ENCODE measurements at regions not wholly inside any gene's neighbourhood (a gene's known extent, or its start where the extent isn't known, plus 50 kb on each side); places are given as distances from the start of the nearest gene placed in this dataset.

DNA sequence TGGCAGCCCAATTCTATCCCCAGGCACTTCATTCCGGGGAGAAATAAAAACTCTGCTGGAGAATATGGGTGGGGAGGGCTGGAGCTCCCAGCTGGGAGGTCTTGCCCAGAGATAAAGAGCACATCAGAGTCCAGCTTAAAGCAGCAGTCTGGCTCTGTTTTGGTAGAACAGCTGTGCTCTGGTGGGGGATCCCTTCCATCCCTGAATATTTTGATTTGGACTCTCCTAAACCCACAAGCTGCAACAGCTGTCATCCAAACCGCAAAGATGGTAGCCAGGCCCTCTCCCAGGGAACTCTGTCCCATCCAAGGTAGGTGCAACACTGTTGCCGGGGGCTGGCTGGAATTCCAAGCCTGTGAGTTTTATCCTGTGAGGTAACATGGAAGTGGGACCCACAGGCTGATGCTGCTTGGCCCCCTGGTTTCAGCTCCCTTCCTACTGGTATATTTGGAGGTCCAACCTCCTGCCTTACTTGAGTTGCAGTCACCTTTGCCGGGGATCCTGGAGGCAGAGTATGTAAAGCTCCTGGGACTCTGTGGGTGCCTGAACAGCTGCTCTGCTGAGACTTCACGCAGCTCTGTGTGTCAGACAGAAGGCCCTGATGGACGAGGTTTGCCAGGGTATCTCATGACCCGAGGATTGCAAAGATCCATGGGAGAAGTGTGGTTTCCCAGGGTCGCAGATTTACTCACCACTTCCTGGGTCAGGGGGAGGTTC lies 203.5 kb upstream of the ITM2A start:
- Histone ChIP-seq H4K20me1 (ENCODE audit: insufficient read depth) (no peaks in the 10 kb centered on the region), H3K36me3 (ENCODE audit: control insufficient read depth in 1 of 2, insufficient read depth in 2 of 2, low read length in 2 of 2) (no peaks in the 10 kb centered on the region), H3K9me3 (ENCODE audit: control insufficient read depth in 1 of 2, insufficient read depth in 1 of 2, low read depth in 1 of 2, low read length in 2 of 2) (no peaks in the 10 kb centered on the region), H3K4me3 (replicated peaks in 1 of 2; ENCODE audit: low read depth in 1 of 2, low read length in 2 of 2) (no peak overlapping the region), H3K9ac (ENCODE audit: low read length) (no peak overlapping the region), H3K79me2 (ENCODE audit: insufficient read depth, low read length) (no peaks in the 10 kb centered on the region), H3K27me3 (ENCODE audit: insufficient read depth, low read length) (no peaks in the 10 kb centered on the region), H3K27ac (ENCODE audit: low read depth, low read length) (no peak overlapping the region), H2AFZ (ENCODE audit: low read depth, low read length, poor library complexity, severe bottlenecking) (no peak overlapping the region), H3K4me1 (ENCODE audit: control insufficient read depth in 1 of 2, insufficient read depth in 2 of 2, low read length in 2 of 2) (no peaks in the 10 kb centered on the region), H3K4me2 (ENCODE audit: low read length) (no peak overlapping the region), H3K9me2 (ENCODE audit: insufficient read depth) (no peaks in the 10 kb centered on the region)
- ChIA-PET POLR2A (no interaction called here), RAD21 (ENCODE audit: low non-redundant PET in 1 of 2, low total read pairs in 2 of 2, uncharacterized antibody in 2 of 2, unreplicated experiment in 2 of 2) (no interaction called here), CTCF (no interaction called here)
- intact Hi-C loops (cut with micrococcal nuclease): no loop called here
- TF ChIP-seq ZNF274 (IDR thresholded peaks at IDR 0.05; ENCODE audit: low read depth, low read length) (no peak), FOSL1 (IDR thresholded peaks at IDR 0.05; ENCODE audit: low read depth) (no peak), TCF7L2 (IDR thresholded peaks at IDR 0.05; ENCODE audit: borderline replicate concordance, extremely low read depth, insufficient read depth, insufficient read length) (no peak), CBX3 (IDR thresholded peaks at IDR 0.05; ENCODE audit: low read depth) (no peak), EZH2phosphoT487 (IDR thresholded peaks at IDR 0.05; ENCODE audit: borderline replicate concordance) (no peak), SRF (IDR thresholded peaks at IDR 0.05; ENCODE audit: low read depth) (no peak), YY1 (IDR thresholded peaks at IDR 0.05; ENCODE audit: extremely low read depth, insufficient replicate concordance, low read depth, low read length) (no peak), EZH2 (IDR thresholded peaks at IDR 0.05) (no peak), CEBPB (IDR thresholded peaks at IDR 0.05; ENCODE audit: low read depth) (no peak), POLR2A (IDR thresholded peaks at IDR 0.05; ENCODE audit: borderline replicate concordance, extremely low read depth, insufficient read depth, insufficient read length) (no peak), ELF1 (IDR thresholded peaks at IDR 0.05; ENCODE audit: borderline replicate concordance, low read depth) (no peak), ZFX (IDR thresholded peaks at IDR 0.05) (no peak), CTCF (IDR thresholded peaks at IDR 0.05 in 2 of 3, conservative IDR thresholded peaks at IDR 0.05 in 1 of 3; ENCODE audit: borderline replicate concordance in 1 of 3, insufficient read depth in 1 of 3, low read depth in 2 of 3, low read length in 2 of 3) (no peak), JUND (IDR thresholded peaks at IDR 0.05) (no peak), RAD21 (IDR thresholded peaks at IDR 0.05; ENCODE audit: low read depth) (no peak), SIN3A (IDR thresholded peaks at IDR 0.05; ENCODE audit: low read depth) (no peak), EGR1 (IDR thresholded peaks at IDR 0.05; ENCODE audit: low read depth) (no peak), ZBTB33 (IDR thresholded peaks at IDR 0.05; ENCODE audit: extremely low read depth, insufficient replicate concordance, low read length) (no peak), MAX (IDR thresholded peaks at IDR 0.05) (no peak)
- TF ChIP-seq, protein P1, sequence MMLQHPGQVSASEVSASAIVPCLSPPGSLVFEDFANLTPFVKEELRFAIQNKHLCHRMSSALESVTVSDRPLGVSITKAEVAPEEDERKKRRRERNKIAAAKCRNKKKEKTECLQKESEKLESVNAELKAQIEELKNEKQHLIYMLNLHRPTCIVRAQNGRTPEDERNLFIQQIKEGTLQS (IDR thresholded peaks at IDR 0.05): no peak
- no peak for DNase-seq (ENCODE audit: low read depth, low spot score)
- BruUV-seq (replicated peaks): no TSS peak
- no peak for ATAC-seq
